NT2/D1 (cell line): ENCODE measurements at regions not wholly inside any gene's neighbourhood (a gene's known extent, or its start where the extent isn't known, plus 50 kb on each side); places are given as distances from the start of the nearest gene placed in this dataset.

Source experiments
- SUZ12 ChIP-seq: IDR thresholded peaks from 2 replicates; pipeline ENCODE4 v1.6.1; 2011; ENCODE audit not compliant: insufficient read length, insufficient read depth; ENCODE audit errors: extremely low read depth
- YY1 ChIP-seq: IDR thresholded peaks from 2 replicates; pipeline ENCODE4 v1.6.1; 2011; ENCODE audit not compliant: insufficient read length, insufficient read depth
- ZNF274 ChIP-seq: IDR thresholded peaks from 2 replicates; pipeline ENCODE4 v1.6.1; 2011; ENCODE audit warnings: mild to moderate bottlenecking, low read depth, low read length

DNA sequence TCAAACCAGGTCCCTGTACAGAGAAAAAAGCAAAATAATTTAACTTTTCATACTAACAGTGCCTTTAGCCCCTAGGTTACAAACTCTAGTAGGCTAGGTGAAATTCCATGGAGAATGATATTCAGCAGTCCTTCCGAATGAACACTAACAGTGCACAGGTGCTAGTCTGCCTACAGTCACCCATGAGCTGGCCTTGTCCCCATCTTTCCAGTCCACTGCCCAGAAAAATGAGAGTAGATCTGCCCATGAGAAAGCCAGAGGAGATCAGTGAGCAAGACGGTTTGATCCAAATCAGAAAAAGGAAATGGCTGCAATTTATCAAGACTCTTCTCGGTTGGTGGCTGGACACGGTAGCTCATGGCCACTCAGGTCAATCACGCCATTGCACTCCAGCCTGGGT is 524.9 kb downstream of the FGF9 start:
- no peak for TF ChIP-seq SUZ12
- no peak for TF ChIP-seq ZNF274
- no peak for TF ChIP-seq YY1
